ENCODE measurements at regions not wholly inside any gene's neighbourhood (a gene's known extent, or its start where the extent isn't known, plus 50 kb on each side); places are given as distances from the start of the nearest gene placed in this dataset.
"Not testable (repeated sequence)": the region's sequence is repeated elsewhere in the genome, so short reads cannot be mapped to it uniquely, and the experiment has no call there.

- DNase-seq = no peak
Measured at GRCh38 chr9:90521811-90522570, 120.6 kb downstream of the DIRAS2 start.

DNA sequence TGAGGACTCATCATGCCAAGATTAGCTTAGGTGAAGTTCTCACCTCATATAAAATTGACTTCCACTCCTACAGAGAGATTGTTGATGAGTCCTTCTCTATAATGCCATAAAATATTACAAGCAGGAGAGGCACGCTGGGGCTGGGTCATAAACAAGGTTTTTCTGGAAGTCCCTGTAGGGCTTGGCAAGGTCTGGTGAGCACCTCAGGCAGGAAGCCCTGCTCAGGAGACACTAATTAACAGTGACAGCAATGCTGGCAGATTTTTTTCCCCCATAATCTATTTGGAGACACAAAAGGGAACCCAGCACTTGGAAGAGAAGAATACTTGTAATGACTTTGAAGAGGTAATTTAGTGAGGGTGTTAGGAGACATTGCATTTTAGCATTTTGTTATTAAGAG, 118.7 kb downstream of the DIRAS2 start:
- no peak for DNase-seq

- DNase-seq = no peak
Measured at GRCh38 chr9:90526386-90526785, 116.2 kb downstream of the DIRAS2 start.

GRCh38 chr9:90536094-90536493, 106.5 kb downstream of the DIRAS2 start:
- not testable (repeated sequence) for DNase-seq

- no peak for DNase-seq
Measured at GRCh38 chr9:90538566-90538965, 104.1 kb downstream of the DIRAS2 start.

DNA sequence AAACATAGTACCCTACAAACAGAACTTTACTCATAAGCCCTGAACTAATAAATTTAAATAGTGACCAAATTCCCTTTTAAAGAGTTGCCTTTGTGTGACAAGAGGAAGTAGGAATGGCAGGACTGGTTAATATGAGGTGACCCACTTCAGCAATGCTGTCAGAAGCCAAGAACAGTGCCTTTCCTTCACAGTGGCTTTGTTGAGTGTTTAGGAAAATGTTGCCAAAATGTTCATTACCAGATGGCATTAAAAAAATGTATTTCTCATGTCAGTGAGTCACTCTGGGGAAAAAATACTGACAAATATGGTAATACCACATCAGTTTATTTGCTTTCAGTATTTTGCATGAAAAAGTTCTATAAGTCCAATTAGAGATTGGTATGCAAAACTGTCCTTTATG, 103.3 kb downstream of the DIRAS2 start:
- no peak for DNase-seq

DNA sequence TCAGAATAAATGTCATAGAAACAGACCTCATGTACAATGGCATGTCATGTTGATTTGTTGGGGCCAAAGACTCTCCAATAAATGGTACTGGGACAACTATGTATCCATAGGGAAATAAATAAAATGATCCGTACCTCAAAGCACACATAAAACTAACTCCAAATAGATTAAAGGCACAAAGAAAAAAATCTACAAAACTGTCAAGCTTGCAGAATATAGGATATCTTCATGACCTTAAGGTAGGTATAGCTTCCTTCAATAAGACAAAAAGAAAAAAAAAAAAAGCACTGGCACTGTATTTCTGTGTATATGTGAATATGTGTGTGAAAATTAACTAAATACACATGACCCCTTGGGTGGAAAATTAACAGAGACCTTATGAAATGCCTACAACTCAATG, 101.9 kb downstream of the DIRAS2 start:
- DNase-seq = no peak

DNA sequence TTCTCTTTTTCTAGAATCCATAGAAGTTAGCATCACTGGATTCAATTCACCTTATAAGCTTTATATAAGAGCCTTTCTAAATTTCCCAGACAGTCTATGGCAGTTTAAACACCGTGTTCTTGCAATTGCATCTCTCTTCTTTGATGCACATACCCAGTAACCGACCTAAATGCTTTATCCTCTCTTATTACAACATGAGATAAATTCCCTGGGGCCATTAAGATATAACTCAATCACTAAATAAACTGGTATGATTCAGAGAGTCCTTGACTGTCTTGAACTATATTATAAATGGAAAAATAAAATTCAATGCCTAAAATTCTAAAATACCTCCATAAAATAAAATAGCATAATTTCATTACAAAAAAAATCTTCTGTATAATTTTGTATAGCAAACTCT, 98.1 kb downstream of the DIRAS2 start:
- DNase-seq = no peak

GRCh38 chr9:90546200-90546599, 96.4 kb downstream of the DIRAS2 start:
- DNase-seq = peak; percentile 84

- no peak for DNase-seq
Measured at GRCh38 chr9:90547896-90548295, 94.7 kb downstream of the DIRAS2 start.

- DNase-seq = no peak
Measured at GRCh38 chr9:90552317-90552716, 90.3 kb downstream of the DIRAS2 start.

DNA sequence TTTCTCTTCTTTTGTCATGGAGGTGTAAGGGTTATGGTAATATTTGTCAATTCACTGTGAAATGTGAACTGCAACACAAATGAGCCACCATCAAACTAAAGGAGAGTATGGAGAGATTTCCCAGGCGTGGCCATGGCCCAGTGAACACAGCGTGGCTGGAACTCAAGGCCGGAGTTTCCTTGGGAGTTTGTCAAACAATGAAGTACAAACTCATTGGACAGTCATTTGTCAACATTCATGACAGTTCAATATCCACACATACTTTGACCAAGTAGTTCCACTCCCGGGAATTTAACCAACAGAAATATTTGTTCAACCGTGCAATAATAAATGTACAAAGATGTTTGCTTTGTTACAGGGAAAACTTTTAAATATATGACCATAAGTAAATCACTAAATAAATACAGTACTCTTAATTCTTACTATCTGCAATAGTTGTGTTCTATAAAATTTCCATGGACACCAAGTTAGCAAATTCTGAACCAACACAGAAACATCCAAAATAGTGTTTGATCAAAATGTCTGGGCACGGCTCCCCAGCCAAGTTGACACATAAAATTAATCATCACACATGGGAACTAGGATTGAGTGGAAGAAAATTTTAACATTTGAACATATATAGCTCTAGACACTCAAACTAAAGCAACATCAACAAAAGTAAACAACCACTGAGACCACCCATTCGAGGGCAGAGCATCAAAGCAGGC, 87.1 kb downstream of the DIRAS2 start:
- no peak for DNase-seq

- no peak for DNase-seq
Measured at GRCh38 chr9:90556897-90557675, 85.5 kb downstream of the DIRAS2 start.

DNA sequence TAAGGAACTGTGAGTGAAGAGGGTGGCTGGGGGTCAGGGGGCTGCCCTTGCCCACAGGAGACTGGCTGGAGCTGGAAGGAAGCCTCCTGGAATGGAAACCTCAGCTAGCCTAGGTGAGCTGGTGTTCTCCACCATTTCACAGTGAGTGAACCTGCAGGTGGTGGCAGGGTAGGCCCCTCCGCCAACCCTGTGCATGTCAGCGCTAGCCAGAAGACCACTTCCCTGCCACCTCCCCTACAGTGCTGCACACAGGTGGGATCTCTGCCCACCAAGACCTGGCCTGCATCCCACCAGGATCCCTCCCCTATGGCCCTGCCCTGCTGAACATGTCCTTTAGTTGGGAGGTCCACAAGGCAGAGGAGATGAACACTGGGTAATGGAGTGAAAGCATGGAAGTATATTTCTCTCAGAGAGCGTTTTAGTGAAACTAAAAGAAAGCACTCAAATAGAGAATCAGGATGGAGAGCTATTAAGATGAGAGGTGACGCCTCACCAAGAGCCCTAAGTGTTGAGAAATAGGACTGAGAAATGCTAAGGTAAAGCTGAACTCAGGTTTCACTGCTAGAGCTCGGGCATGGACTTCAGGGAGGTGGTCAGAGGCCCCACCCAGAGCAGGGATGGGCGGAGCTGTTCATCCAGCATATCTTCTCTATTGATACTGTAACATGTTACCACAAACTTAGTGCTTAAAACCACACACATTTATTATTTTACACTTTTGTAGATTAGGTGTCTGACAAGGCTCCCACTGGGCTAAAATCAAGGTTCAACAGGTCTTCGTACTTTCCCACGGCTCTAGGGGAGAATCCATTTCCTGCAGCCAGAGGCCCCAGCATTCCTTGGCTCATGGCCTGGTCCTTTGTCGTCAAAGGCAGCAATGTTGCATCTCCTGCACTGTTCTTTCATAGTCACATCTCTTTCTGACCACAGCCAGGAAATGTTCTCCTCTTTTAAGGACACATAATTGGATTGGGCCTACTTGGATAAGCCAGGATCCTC, 83.2 kb downstream of the DIRAS2 start:
- DNase-seq = no peak
